GM19463 (cell line): ENCODE measurements at regions not wholly inside any gene's neighbourhood (a gene's known extent, or its start where the extent isn't known, plus 50 kb on each side); places are given as distances from the start of the nearest gene placed in this dataset.
"Not testable (repeated sequence)": the region's sequence is repeated elsewhere in the genome, so short reads cannot be mapped to it uniquely, and the experiment has no call there.

ENCODE experiments used
- ATAC-seq: cut with Tn5 transposase; IDR thresholded peaks from one replicate; pipeline ENCODE4 v1.9.1; 2021; ENCODE audit warnings: mild to moderate bottlenecking, moderate library complexity; ENCODE audit not compliant: unreplicated experiment

DNA sequence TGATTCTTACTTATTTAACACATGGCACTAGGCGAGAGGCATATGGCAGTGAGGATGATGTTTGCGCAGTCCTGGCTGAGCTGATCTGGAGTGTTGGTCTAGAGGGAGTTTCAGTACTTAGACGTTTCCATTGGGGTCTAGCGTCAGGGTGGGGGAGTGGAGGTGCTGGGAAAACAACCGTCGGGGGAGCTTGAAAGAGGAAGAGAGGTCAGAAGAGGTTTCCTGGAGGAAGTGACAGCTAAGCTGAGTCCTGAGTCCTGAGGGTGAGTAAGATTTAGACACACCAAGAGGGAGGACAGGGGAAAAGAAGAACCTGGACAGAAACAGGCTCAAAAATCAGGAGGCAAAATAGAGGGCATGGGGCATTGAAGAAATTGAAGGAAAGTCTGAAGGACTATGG is 81.4 kb downstream of the ALOX5AP start:
- ATAC-seq, result no peak

DNA sequence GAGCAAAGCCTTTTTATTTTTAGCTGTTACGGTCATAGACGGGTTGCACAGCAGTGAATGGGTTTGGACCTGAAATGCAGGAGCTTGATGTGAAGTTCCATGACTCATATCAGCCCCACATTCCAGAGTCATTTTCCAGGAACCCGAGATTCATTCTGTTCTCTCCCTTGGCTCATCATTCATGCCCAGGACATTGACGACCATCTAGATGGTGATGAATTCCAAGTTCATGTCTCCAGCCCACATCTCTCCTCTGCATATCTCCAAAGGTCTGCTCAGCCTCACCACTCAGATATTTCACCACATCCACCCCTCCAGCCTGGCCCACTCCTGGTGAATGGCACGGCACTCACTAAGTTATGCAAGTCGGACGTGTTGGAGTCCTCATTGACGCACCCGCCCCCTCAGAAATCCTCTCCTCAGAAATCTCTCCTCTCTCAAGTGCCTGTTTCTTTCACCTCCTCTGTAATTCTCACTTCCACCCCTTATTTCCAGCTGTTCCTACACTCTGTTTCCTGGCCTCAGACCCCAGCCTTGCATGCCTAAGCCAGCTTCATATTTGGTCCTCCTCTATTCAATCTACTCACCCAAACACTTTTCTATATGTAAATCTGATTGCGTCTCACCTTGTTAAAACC is 83.1 kb downstream of the ALOX5AP start:
- no peak for ATAC-seq

DNA sequence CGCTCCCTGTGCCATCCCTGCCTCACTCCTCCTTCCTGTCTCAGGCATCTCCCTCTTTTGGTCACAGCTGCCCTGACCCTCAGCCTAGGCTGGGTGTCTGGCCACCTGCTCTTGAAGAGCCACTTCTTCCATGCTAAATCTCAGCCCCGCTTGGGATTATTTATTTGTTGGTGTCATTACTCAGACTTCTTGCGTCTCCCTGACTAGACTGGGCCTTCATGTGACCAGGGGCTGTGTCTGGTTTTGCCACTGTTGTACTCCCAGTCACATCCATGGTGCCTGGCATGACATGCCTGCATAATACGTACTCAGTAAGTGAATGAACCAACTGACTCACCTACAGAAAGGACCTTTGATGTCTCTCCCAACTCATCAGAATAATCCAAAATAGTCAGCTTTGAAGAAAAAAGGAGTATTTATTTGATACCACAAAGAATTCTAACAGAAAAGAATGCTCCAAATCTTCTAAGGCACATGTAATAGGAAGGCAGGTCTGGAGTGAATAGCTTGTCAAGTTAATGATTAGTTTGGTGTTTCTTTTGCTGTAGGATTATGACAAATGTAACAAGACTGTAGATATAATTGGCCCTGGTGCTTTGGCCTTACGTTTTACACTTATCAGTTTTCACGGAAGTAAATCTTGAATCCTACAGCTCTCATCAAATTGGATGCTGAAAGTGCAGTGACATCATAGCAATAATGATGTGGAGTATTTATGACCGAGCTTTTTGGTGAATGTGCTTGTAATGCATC is 84.0 kb downstream of the ALOX5AP start:
- no peak for ATAC-seq

DNA sequence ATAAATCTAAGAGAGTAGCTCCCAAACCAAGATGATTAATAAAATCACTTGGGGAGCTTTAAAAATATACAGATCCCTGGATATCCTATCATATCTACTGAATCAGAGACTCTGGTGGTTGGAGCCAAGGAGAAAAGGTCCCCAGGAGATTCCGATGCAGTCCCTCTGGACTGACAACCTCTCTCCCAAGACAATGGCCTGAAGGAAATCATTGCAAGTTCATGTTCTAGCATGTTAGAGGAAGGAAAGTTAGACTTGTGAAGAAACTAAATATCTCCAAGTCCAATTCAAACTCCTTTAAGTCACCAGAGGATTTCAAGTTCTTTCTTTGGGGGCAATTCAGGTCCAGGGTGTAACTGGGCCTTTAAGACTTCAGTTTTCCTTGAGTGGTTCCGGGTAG is 84.7 kb upstream of the MEDAG start:
- no peak for ATAC-seq

DNA sequence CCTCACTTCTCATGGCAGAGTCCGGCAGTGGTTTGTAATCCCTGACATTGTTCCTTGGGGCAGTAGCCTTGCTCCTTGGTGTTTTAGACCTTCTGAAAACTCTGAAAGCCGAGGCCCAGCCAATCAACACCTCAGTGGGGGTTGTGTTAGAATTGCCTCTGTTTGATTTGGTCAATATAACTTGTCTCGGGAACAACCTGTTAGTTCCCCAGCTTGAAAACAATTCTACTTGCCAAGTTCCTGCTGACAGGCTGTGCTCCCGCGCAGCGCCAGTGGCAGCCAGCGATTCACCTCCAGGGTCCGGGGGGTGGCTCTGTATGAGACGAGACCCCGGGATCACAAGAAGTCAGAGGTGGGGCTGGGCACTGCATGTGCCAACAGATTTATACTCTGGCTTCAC is 81.4 kb upstream of the MEDAG start:
- ATAC-seq, result no peak

DNA sequence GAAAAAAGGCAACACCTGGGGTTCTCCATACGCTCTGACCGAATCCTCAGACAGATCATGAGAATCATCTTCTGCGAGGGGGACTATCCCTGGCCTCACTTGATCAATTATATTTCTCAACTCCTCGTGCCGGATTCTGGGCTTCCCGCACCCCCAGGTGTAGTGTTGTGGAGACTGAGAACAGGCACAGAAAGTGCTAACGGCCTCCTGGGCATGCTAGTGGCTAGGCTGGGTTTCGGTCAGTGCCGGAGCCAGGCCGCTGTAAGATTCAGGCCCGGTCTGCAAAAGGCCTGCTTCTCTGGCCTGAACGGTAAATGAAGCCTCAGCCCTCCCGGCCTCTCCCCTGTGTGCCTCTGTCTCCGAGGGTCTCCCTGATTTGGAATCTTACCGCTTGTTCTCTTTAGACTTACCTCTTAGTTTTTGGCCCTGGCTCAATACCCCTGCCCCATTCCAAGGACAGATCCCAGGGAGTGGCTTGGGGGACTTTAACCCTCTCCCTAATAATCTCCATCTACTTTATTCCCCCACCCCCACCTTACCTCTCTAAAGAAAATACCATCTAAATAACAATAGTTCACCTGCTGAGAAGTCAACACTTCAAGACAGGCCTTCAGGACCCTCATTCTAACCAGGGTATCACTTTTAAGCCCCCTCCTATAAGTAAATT is 79.0 kb upstream of the MEDAG start:
- no peak for ATAC-seq

DNA sequence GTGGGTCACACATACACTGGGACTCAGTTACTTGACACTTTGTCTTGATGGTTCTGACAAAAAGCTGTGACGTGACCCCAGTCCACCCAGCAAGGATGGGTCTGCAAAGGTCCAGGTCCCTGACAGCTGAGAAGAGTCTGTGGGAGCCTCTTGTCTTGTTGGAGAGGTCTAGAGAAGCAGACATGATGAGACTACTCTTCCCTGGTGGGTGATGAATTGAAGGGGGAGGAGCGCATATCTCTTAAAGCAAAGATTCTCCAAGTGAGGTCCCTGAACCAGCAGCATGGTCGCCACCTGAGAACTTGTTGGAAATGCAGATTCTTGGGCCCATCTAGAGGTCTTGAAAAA is 78.5 kb upstream of the MEDAG start:
- ATAC-seq, result no peak

DNA sequence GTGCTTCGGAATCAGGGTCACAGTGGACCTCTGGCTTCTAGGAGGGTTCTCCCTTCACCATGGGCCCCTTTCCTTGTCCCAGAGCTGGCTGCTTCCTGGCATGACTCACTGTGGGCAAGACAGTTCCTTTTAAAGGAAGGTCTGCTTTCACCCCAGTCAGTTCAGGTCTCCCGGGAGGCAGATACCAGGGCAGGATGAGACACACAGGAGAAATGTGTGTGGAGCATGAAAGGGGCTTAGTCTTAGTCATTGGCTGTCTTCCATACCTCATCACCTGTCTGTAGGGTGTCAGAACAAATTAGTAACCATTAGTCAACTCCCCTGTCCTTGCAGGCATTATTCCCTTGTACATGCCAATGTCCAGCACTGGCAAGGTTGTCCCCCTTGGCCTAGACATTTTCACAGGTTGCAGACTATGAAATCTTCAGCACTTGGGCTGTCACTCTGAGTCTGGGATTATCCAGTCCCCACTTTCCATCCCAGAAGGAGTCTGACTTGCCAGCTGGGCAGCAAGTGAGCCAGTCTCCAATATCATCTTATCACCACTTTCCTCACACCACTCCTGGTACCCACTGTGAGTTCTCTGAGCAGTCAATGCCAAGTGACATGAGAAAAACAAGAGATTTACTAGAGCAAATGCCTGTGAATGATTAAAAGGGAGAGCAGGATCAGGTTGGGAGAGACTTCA is 76.8 kb upstream of the MEDAG start:
- no peak for ATAC-seq

DNA sequence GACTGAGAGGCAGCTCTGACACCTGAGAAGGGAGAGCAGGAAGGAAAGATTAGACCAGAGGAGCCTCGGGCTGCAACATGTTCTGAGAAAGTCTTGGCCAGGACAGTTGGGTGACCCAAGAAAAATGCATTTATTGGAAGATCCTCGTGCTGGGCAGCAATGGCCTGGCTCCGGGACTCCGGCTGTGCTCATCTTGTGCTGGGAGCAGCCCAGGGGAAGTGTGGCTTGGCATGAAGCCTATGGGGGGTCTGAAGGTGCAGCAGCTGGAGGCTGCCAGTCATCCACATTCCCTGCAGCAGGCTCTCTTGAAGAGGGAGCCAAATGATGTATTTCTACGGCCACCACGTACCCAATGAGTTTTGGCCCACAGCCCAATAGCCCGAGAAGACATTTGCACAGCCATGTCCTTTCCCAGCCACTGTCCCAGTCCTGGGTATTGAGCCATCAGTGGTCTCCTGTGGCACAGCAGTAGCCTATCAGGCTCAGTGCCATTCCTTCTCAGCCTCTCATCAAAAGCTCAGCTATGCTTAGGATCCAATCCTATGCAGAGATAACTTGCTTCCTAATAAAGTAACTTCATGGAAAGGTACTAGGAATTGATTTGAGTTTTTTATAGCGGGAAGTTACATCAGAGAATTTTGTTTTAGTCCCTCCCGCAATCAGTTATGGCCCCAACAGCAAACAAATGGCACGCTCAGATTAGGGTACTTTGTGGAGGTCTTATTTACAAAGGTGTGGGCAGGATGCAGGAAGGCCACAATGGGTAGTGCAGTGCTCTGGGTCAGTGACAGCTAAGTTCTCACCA is 76.0 kb upstream of the MEDAG start:
- no peak for ATAC-seq

DNA sequence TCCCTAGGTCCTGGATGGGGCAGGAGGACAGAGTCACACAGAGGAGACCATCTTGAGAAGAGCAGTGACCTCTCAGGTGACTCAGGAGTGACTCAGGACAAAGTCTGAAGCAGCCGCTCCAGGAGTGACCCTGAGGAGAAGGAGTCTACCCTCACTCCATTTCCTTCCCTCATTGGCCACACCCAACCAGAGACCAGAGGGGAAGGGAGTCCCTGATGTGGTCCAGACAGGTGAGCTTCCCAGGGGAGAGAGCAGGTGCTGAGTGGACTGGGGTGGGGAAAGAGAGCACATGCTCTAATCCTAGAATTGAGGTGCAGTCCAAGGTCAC is 75.5 kb upstream of the MEDAG start:
- no peak for ATAC-seq

DNA sequence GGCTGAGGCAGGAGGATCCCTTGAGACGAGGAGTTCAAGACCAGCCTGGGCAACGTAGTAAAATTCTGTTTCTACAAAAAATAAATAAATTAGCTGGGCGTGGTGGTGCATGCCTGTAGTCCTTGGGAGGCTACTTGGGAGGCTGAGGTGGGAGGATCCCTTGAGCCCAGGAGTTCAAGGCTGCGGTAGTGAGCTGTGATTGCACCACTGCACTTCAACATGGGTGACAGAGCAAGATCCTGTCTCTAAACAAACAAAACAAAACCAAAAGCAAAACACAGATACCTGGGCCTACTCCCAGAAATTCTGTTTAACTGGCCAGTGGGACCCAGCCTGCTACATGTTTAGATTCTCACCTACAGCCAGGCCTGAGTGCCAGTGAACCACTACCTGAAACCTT is 74.6 kb upstream of the MEDAG start:
- ATAC-seq, result no peak

DNA sequence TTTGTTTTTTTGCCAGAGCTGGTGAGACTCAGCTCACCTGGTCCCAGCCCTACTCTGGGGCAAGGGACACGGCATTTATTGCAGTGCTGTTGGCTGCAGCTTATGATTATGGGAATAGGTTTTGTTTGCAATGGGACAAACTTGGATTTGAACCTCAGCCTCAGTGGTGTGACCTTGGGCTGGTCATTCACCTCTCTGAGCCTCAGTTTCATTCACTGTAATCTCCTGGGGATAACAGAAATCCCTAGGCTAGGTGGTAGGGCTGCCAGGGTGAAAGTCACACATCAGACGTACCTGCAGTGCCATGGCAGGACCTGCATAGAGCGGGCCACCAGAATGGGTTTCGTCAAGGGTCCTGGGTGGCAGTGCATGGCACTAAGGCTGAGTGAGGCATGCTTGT is 73.7 kb upstream of the MEDAG start:
- no peak for ATAC-seq

DNA sequence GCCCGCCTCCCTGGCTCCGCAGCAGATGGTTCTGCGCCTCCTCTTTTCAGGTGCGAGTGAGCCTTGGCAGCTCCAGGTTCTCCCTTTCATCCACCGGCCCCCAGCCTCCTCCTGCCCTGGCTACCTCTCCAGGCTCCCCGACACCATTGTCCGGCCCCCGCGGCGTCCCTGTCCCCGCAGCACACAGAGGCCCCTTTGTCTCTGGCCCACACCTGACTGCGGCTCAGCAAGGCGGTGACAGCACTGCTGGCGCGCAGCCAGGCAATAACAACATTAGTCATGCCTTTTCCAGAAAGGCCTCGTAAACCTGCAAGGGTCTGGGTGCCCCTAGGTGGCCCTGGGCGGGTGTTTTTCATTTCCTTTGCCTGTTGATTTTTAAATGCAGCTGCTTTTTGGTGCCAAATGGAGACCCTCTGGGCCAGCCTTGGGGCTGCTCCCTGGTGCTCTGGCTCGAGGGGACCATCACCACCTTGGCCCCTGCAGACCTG is 73.2 kb upstream of the MEDAG start:
- peak; percentile 75 for ATAC-seq

DNA sequence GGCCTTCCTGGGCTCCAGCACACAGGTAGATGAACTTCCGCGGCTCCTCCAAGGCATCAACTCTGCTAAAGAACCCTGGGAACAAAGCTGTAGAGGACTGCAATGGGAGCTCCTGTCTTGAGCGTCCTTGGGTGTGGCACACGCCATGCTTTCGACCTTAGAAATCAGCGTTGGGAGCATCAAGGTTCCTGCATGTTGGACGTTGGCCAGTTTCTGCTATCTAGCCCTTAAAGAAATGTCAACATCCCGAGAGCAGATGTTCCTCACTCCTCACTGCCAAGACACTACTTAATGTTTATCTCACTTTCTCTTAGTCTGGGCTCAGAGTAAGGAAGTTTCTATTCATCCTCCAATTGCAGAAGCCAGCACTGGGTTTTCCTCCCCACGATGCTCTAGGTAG is 70.6 kb upstream of the MEDAG start:
- no peak for ATAC-seq

DNA sequence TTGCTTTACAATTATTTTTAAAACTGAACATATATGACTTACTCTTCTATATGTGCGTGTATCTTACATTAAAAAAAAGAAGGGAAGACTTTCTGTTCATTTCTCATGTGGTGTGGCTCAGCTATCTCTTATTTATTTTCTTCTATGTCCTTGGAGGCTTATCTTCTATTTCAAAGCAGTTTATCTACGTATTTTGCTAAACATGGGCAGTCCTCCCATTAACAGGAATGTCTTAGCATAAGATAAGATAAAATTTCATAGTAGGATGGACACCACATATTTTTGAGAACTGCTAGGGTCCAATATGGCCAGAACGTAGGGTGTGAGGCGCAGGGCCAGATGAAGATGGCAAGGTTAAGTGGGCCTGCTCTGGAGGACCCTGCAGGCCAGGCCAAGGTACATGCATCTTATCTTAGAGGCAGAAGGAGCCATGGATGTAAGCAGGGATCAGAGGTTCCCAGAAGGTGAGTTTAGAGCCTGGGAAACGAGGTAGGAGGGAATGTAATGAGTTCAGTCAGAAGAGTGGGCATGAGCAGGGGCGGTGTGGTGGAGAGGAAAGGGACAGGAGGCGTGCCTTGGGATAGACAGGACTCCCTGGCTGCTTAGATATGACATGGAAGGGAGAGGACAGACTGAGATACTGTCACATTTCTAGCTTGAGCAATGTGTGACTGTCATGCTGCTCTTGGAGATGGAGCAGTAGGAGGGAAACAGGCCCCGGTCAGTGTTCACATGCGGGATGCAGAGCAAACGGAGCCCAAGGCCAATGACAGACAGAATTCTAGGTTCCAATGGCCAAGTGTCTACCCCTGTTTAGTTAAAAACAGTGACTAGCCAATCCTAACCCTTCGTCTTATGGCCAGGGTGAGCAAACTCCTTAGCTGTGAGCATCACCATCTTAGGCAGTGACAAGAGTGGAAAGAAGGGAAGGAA is 68.6 kb upstream of the MEDAG start:
- no peak for ATAC-seq

DNA sequence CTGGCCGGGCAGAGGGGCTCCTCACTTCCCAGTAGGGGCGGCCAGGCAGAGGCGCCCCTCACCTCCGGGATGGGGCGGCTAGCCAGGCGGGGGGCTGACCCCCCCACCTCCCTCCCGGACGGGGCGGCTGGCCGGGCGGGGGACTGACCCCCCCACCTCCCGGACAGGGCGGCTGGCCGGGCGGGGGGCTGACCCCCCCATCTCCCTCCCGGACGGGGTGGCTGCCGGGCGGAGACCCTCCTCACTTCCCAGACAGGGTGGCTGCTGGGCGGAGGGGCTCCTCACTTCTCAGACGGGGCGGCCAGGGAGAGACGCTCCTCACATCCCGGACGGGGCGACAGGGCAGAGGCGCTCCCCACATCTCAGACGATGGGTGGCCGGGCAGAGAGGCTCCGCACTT is 66.4 kb upstream of the MEDAG start:
- ATAC-seq, result not testable (repeated sequence)

DNA sequence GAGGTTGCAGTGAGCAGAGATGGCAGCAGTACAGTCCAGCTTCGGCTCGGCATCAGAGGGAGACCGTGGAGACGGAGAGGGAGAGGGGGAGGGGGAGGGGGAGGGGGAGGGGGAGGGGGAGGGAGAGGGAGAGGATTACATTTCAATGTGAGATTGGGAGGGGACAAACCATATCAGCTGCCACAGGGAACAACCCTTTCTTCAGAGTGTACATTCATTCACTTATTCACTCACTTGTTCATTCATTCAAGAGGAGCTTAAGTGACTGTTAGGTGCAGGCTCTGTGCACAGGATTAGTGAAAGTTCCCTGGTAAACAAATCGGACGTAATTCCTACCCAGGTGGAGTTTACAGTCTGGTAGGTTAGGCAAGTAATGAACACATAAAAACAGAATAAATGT is 65.6 kb upstream of the MEDAG start:
- ATAC-seq, result no peak

DNA sequence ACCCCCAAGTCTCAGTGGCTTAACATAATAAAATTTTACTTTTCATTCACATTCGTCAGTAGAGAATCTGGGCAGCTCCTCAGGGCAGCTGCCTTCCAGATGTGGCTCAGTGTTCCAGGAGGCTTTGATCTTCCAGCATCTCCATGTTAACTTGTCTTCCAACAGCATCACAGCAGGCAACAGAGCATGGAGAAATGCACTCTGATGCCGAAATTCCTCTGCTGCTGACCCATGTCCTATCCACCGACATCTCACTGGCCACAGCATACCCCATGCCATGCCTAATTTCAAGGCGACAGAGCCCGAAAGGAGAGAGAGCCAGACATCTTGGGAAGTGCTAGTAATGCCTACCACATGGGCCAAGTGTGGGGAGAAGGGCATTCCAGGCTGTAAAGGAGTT is 64.9 kb upstream of the MEDAG start:
- ATAC-seq, result no peak

DNA sequence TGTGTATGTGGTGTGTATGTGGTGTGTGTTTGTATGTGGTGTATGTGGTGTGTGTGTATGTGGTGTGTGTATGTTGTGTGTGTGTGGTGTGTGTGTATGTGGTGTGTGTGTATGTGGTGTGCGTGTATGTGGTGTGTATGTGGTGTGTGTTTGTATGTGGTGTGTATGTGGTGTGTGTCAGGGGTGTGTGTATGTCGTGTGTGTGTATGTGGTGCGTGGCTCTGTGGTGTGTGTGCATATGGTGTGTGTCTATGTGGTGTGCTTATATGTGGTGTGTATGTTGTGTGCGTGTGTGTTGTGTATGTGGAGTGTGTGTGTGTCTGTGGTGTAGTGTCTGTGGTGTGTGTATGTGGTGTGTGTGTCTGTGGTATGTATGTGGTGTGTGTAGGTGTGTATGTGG is 62.5 kb upstream of the MEDAG start:
- ATAC-seq, result no peak
